ENCODE measurements at regions not wholly inside any gene's neighbourhood (a gene's known extent, or its start where the extent isn't known, plus 50 kb on each side); places are given as distances from the start of the nearest gene placed in this dataset.

- no peak for TF ChIP-seq CTCF (IDR thresholded peaks at IDR 0.05; ENCODE audit: extremely low read depth, low read depth, low read length)
- no peaks in the 10 kb centered on the region for H3K79me2 ChIP-seq (ENCODE audit: insufficient read depth, low read length)
- no peak for DNase-seq (ENCODE audit: insufficient read length, low spot score, missing footprints)
Measured at GRCh38 chr2:78677774-78678173, 347.7 kb upstream of the REG3G start.

GRCh38 chr2:78681386-78681785 is 344.1 kb upstream of the REG3G start:
- H3K27me3 ChIP-seq (ENCODE audit: insufficient read depth, low read length), result no peaks in the 10 kb centered on the region
- H3K79me2 ChIP-seq (ENCODE audit: insufficient read depth, low read length), result no peaks in the 10 kb centered on the region
- no peak overlapping the region for H3K4me2 ChIP-seq (ENCODE audit: insufficient read depth, low read length)
- no peaks in the 10 kb centered on the region for H3K36me3 ChIP-seq (ENCODE audit: insufficient read depth, low read length)
- no peak overlapping the region for H2AFZ ChIP-seq (ENCODE audit: low read length)
- H3K4me1 ChIP-seq (ENCODE audit: insufficient read depth, low read length), result no peaks in the 10 kb centered on the region
- H3K9me3 ChIP-seq (ENCODE audit: low read depth, low read length), result peaks cover 2% of the 10 kb centered on the region
- no peak for TF ChIP-seq CTCF (IDR thresholded peaks at IDR 0.05; ENCODE audit: extremely low read depth, low read depth, low read length)
- H3K27ac ChIP-seq (ENCODE audit: low read depth, low read length), result no peak overlapping the region
- H4K20me1 ChIP-seq (ENCODE audit: insufficient read depth, low read length), result no peaks in the 10 kb centered on the region
- DNase-seq (ENCODE audit: insufficient read length, low spot score, missing footprints), result no peak
- no peak overlapping the region for H3K4me3 ChIP-seq (ENCODE audit: insufficient read depth, low read length)

More at GRCh38 chr2:78677774-78678173, 347.7 kb upstream of the REG3G start:
- Histone ChIP-seq H3K9me3 (ENCODE audit: low read depth, low read length) (peaks cover 2% of the 10 kb centered on the region), H3K4me3 (ENCODE audit: insufficient read depth, low read length) (no peak overlapping the region), H4K20me1 (ENCODE audit: insufficient read depth, low read length) (no peaks in the 10 kb centered on the region), H3K36me3 (ENCODE audit: insufficient read depth, low read length) (no peaks in the 10 kb centered on the region), H3K4me1 (ENCODE audit: insufficient read depth, low read length) (no peaks in the 10 kb centered on the region), H3K27me3 (ENCODE audit: insufficient read depth, low read length) (no peaks in the 10 kb centered on the region), H3K4me2 (ENCODE audit: insufficient read depth, low read length) (no peak overlapping the region), H2AFZ (ENCODE audit: low read length) (no peak overlapping the region), H3K27ac (ENCODE audit: low read depth, low read length) (no peak overlapping the region)

- no peak for DNase-seq (ENCODE audit: insufficient read length, low spot score, missing footprints)
- Histone ChIP-seq H3K4me1 (ENCODE audit: insufficient read depth, low read length) (no peaks in the 10 kb centered on the region), H3K79me2 (ENCODE audit: insufficient read depth, low read length) (no peaks in the 10 kb centered on the region), H3K4me3 (ENCODE audit: insufficient read depth, low read length) (no peak overlapping the region), H3K36me3 (ENCODE audit: insufficient read depth, low read length) (no peaks in the 10 kb centered on the region), H3K27ac (ENCODE audit: low read depth, low read length) (no peak overlapping the region), H3K9me3 (ENCODE audit: low read depth, low read length) (peaks cover under 1% of the 10 kb centered on the region), H3K4me2 (ENCODE audit: insufficient read depth, low read length) (no peak overlapping the region), H2AFZ (ENCODE audit: low read length) (no peak overlapping the region), H4K20me1 (ENCODE audit: insufficient read depth, low read length) (no peaks in the 10 kb centered on the region), H3K27me3 (ENCODE audit: insufficient read depth, low read length) (no peaks in the 10 kb centered on the region)
- no peak for TF ChIP-seq CTCF (IDR thresholded peaks at IDR 0.05; ENCODE audit: extremely low read depth, low read depth, low read length)
Measured at GRCh38 chr2:78682781-78683180, 342.7 kb upstream of the REG3G start.

- Histone ChIP-seq H3K27me3 (ENCODE audit: insufficient read depth, low read length) (no peaks in the 10 kb centered on the region), H3K9me3 (ENCODE audit: low read depth, low read length) (no peaks in the 10 kb centered on the region), H3K36me3 (ENCODE audit: insufficient read depth, low read length) (no peaks in the 10 kb centered on the region), H3K27ac (ENCODE audit: low read depth, low read length) (no peak overlapping the region), H3K79me2 (ENCODE audit: insufficient read depth, low read length) (no peaks in the 10 kb centered on the region), H3K4me2 (ENCODE audit: insufficient read depth, low read length) (no peak overlapping the region), H3K4me3 (ENCODE audit: insufficient read depth, low read length) (no peak overlapping the region), H4K20me1 (ENCODE audit: insufficient read depth, low read length) (no peaks in the 10 kb centered on the region), H2AFZ (ENCODE audit: low read length) (no peak overlapping the region), H3K4me1 (ENCODE audit: insufficient read depth, low read length) (no peaks in the 10 kb centered on the region)
- no peak for DNase-seq (ENCODE audit: insufficient read length, low spot score, missing footprints)
- TF ChIP-seq CTCF (IDR thresholded peaks at IDR 0.05; ENCODE audit: extremely low read depth, low read depth, low read length), result no peak
Measured at GRCh38 chr2:78686625-78687153, 338.8 kb upstream of the REG3G start.
